ENCODE measurements at regions not wholly inside any gene's neighbourhood (a gene's known extent, or its start where the extent isn't known, plus 50 kb on each side); places are given as distances from the start of the nearest gene placed in this dataset.

DNA sequence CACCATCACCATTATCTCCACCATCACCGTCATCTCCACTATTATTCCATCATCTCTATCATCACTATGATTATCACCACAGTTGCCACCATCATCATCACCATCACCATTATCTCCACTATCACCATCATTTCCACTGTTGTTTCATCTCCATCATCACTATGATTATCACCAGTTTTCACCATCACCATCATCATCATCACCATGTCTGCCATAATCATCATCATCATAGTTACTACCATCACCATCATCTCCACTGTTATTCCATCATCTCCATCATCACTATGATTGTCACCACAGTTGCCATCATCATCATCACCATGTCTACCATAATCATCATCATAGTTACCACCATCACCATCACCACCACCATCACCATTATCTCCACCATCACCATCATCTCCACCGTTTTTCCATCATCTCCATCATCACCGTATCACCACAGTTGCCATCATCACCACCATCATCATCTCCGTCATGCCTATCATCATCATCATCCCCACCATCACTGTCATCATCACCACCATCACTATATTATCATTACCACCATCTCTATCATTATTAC is 264.9 kb downstream of the BRD1 start:
- H3K27ac ChIP-seq, result no peak overlapping the region
- 77 to 92% (median 89%) methylated on average over 4 of the region's 4 CpGs for WGBS, 3 donors
- DNase-seq (no peak), ATAC-seq (no peak)
- H3K4me3 ChIP-seq, result no peak overlapping the region
- intact Hi-C loops (cut with DNase I), result no loop called here
- no peak for TF ChIP-seq CTCF (IDR thresholded peaks at IDR 0.05)
- no peaks in the 10 kb centered on the region for H3K27me3 ChIP-seq (ENCODE audit: insufficient read depth in 3 of 3, low read length in 2 of 3)
- no peaks in the 10 kb centered on the region for H3K4me1 ChIP-seq
- no peaks in the 10 kb centered on the region for H3K36me3 ChIP-seq (ENCODE audit: insufficient read depth in 1 of 2, low read depth in 1 of 2)
- no peaks in the 10 kb centered on the region for H3K9me3 ChIP-seq

DNA sequence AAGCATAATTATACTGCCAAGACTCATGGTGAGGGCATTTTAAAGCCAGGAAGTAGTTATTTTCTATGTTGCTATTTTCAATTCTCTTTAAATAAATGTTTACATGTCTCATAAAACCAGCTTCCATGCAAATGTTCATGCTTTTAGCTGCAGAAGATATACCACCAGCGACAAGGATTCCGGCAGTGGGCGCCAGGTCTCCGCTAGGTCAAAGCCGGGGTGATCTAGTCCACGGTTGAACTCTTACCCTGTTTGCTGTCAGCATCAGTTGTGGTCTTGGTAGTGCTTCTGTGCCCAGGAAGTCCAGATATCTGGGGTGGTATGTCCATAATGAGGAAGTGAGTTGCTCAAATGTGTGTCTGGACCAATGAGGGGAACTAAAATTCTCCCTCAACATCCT is 265.7 kb downstream of the BRD1 start:
- H3K36me3 ChIP-seq (ENCODE audit: insufficient read depth in 1 of 2, low read depth in 1 of 2), result no peaks in the 10 kb centered on the region
- H3K27me3 ChIP-seq (ENCODE audit: insufficient read depth in 3 of 3, low read length in 2 of 3), result no peaks in the 10 kb centered on the region
- H3K4me1 ChIP-seq, result no peaks in the 10 kb centered on the region
- no peak for TF ChIP-seq CTCF (IDR thresholded peaks at IDR 0.05)
- intact Hi-C loops (cut with DNase I), result no loop called here
- no peak overlapping the region for H3K27ac ChIP-seq
- DNase-seq (no peak), ATAC-seq (no peak)
- H3K9me3 ChIP-seq, result no peaks in the 10 kb centered on the region
- 90 to 93% (median 92%) methylated on average over 6 of the region's 6 CpGs for WGBS, 3 donors
- no peak overlapping the region for H3K4me3 ChIP-seq

GRCh38 chr22:49561338-49561737 is 266.3 kb downstream of the BRD1 start:
- Histone ChIP-seq H3K27ac (no peak overlapping the region), H3K36me3 (ENCODE audit: insufficient read depth in 1 of 2, low read depth in 1 of 2) (no peaks in the 10 kb centered on the region), H3K4me1 (no peaks in the 10 kb centered on the region), H3K9me3 (no peaks in the 10 kb centered on the region), H3K4me3 (no peak overlapping the region), H3K27me3 (ENCODE audit: insufficient read depth in 3 of 3, low read length in 2 of 3) (no peaks in the 10 kb centered on the region)
- ATAC-seq (no peak), DNase-seq (no peak)
- no peak for TF ChIP-seq CTCF (IDR thresholded peaks at IDR 0.05)
- intact Hi-C loops (cut with DNase I), result no loop called here
- WGBS, 3 donors, result 55 to 66% (median 57%) methylated on average over 4 of the region's 4 CpGs

DNA sequence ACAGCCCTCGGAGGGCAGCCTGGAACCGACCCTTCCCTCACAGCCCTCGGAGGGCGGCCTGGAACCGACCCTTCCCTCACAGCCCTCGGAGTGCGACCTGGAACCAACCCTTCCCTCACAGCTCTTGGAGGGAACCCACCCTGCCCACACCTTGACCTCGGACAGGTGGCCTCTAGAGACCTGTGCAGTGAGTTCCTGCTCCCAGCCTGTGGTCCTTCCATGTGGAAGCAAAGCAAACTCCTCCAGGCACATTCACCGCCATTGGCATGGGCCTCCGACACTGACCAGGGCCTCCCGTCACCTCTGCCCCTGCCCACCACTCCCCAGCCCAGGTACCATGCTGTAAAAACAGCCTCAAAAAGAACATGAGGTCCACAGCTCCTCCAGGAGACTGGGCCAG is 272.1 kb downstream of the BRD1 start:
- no peaks in the 10 kb centered on the region for H3K4me1 ChIP-seq
- H3K4me3 ChIP-seq, result no peak overlapping the region
- TF ChIP-seq CTCF (IDR thresholded peaks at IDR 0.05), result no peak
- no peak overlapping the region for H3K27ac ChIP-seq
- H3K36me3 ChIP-seq (ENCODE audit: insufficient read depth in 1 of 2, low read depth in 1 of 2), result no peaks in the 10 kb centered on the region
- ATAC-seq, result no peak
- WGBS, 3 donors, result 90 to 94% (median 93%) methylated on average over 11 of the region's 11 CpGs
- no peaks in the 10 kb centered on the region for H3K9me3 ChIP-seq
- DNase-seq, result no peak
- intact Hi-C loops (cut with DNase I), result no loop called here
- no peaks in the 10 kb centered on the region for H3K27me3 ChIP-seq (ENCODE audit: insufficient read depth in 3 of 3, low read length in 2 of 3)

DNA sequence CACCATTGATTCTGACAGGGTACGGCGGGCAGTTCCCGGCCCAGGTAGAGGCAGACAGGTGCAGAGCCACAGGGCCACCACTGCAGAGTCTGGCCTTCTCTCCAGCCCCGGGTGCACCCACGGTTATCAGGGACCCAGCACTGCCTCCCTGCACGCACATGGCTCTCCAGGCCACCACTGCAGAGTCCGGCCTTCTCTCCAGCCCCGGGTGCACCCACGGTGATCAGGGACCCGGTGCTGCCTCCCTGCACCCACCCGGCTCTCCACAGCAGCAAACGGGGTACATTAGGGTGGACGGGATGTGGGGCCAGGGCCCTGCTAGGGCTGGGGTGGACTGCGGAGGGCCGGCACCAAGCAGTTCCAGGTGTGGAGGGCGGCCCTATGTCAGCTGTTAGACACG is 272.9 kb downstream of the BRD1 start:
- Histone ChIP-seq H3K27ac (no peak overlapping the region), H3K36me3 (ENCODE audit: insufficient read depth in 1 of 2, low read depth in 1 of 2) (no peaks in the 10 kb centered on the region), H3K9me3 (no peaks in the 10 kb centered on the region), H3K4me1 (no peaks in the 10 kb centered on the region), H3K4me3 (no peak overlapping the region), H3K27me3 (ENCODE audit: insufficient read depth in 3 of 3, low read length in 2 of 3) (no peaks in the 10 kb centered on the region)
- DNase-seq (peak in 1 of 2 donors; percentile 32), ATAC-seq (no peak)
- WGBS, 3 donors, result 89 to 95% (median 93%) methylated on average over 17 of the region's 17 CpGs
- intact Hi-C loops (cut with DNase I), result no loop called here
- no peak for TF ChIP-seq CTCF (IDR thresholded peaks at IDR 0.05)

All from psoas muscle (tissue), 7 donors.